SK-N-SH treated with all-trans-retinoic acid at 6 μM for 48 hours (cell line): ENCODE measurements at regions not wholly inside any gene's neighbourhood (a gene's known extent, or its start where the extent isn't known, plus 50 kb on each side); places are given as distances from the start of the nearest gene placed in this dataset.

Source experiments
- ATAC-seq: fragments of 200-7000 bp; cut with Tn5 transposase; 3 replicates; pipeline ENCODE4 v1.9.1; 2020; ENCODE audit warnings: mild to moderate bottlenecking, moderate library complexity
- BACH2 ChIP-seq: fragments of 250-450 bp; sonication (Bioruptor Pico); IDR thresholded peaks from 2 replicates; pipeline ENCODE4 v1.9.0; 2021; ENCODE audit warnings: mild to moderate bottlenecking, borderline replicate concordance
- CSDC2 ChIP-seq: fragments of 250-450 bp; sonication (Bioruptor Pico); IDR thresholded peaks from 2 replicates; pipeline ENCODE4 v1.5.0; 2020; ENCODE audit warnings: mild to moderate bottlenecking, moderate library complexity
- ESRRG ChIP-seq: fragments of 250-450 bp; sonication (Bioruptor Pico); IDR thresholded peaks from 2 replicates; pipeline ENCODE4 v1.6.1; 2021; ENCODE audit warnings: mild to moderate bottlenecking
- GLIS3 ChIP-seq: fragments of 250-450 bp; sonication (Bioruptor Pico); IDR thresholded peaks from 2 replicates; pipeline ENCODE4 v1.5.0; 2020; ENCODE audit warnings: mild to moderate bottlenecking, moderate library complexity
- ISL1 ChIP-seq: fragments of 250-450 bp; sonication (Bioruptor Pico); IDR thresholded peaks from 2 replicates; pipeline ENCODE4 v2.1.2; 2022; ENCODE audit warnings: mild to moderate bottlenecking, moderate library complexity
- OSR1 ChIP-seq: fragments of 250-450 bp; sonication (Bioruptor Pico); IDR thresholded peaks from 2 replicates; pipeline ENCODE4 v1.8.0; 2022; ENCODE audit warnings: moderate library complexity, mild to moderate bottlenecking, inconsistent platforms
- PPARA ChIP-seq: fragments of 250-450 bp; sonication (Bioruptor Pico); IDR thresholded peaks from 2 replicates; pipeline ENCODE4 v1.5.0; 2020; ENCODE audit warnings: mild to moderate bottlenecking, borderline replicate concordance
- RARB ChIP-seq: fragments of 250-450 bp; sonication (Bioruptor Pico); IDR thresholded peaks from 2 replicates; pipeline ENCODE4 v1.8.0; 2021; ENCODE audit warnings: mild to moderate bottlenecking, moderate library complexity
- SNAI2 ChIP-seq: fragments of 250-450 bp; sonication (Bioruptor Pico); IDR thresholded peaks from 2 replicates; pipeline ENCODE4 v1.5.0; 2020; ENCODE audit warnings: mild to moderate bottlenecking, moderate library complexity
- TCF4 ChIP-seq: fragments of 250-450 bp; sonication (Bioruptor Pico); IDR thresholded peaks from 2 replicates; pipeline ENCODE4 v1.8.0; 2021; ENCODE audit warnings: mild to moderate bottlenecking, moderate library complexity, borderline replicate concordance
- ZC3H10 ChIP-seq: fragments of 250-450 bp; sonication (Bioruptor Pico); IDR thresholded peaks from 2 replicates; pipeline ENCODE4 v1.5.1; 2021; ENCODE audit warnings: mild to moderate bottlenecking, moderate library complexity
- ZFP30 ChIP-seq: fragments of 450-650 bp; formaldehyde crosslinking; IDR thresholded peaks from 2 replicates; pipeline ENCODE4 v1.5.0; 2022; ENCODE audit warnings: mild to moderate bottlenecking, moderate library complexity
- ZNF565 ChIP-seq: fragments of 450-650 bp; formaldehyde crosslinking; conservative IDR thresholded peaks from 2 replicates; pipeline ENCODE4 v1.5.0; 2020; ENCODE audit warnings: low read depth, mild to moderate bottlenecking, moderate library complexity
- ZNF70 ChIP-seq: fragments of 450-650 bp; formaldehyde crosslinking; IDR thresholded peaks from 2 replicates; pipeline ENCODE4 v1.5.0; 2020; ENCODE audit warnings: mild to moderate bottlenecking, moderate library complexity
- ZNF8 ChIP-seq: fragments of 450-650 bp; formaldehyde crosslinking; IDR thresholded peaks from 2 replicates; pipeline ENCODE4 v1.5.0; 2020; ENCODE audit warnings: mild to moderate bottlenecking, moderate library complexity
- TF ChIP-seq, protein P1 (sequence below): fragments of 250-450 bp; sonication (Bioruptor Pico); IDR thresholded peaks from 2 replicates; pipeline ENCODE4 v1.5.1; 2020; ENCODE audit warnings: low read depth, mild to moderate bottlenecking, moderate library complexity
- TF ChIP-seq, protein P2 (sequence below): fragments of 250-450 bp; sonication (Bioruptor Pico); IDR thresholded peaks from 2 replicates; pipeline ENCODE4 v1.8.0; 2021; ENCODE audit warnings: low read depth, mild to moderate bottlenecking, moderate library complexity, borderline replicate concordance
- TF ChIP-seq, protein P3 (sequence below): fragments of 250-450 bp; sonication (Bioruptor Pico); IDR thresholded peaks from 2 replicates; pipeline ENCODE4 v1.8.0; 2020; ENCODE audit warnings: mild to moderate bottlenecking, moderate library complexity, borderline replicate concordance
- TF ChIP-seq, protein P4 (sequence below): fragments of 250-450 bp; sonication (Bioruptor Pico); IDR thresholded peaks from 2 replicates; pipeline ENCODE4 v1.5.1; 2021; ENCODE audit warnings: mild to moderate bottlenecking, moderate library complexity
- TF ChIP-seq, protein P5 (sequence below): fragments of 250-450 bp; sonication (Bioruptor Pico); IDR thresholded peaks from 2 replicates; pipeline ENCODE4 v1.5.0; 2020; ENCODE audit warnings: mild to moderate bottlenecking, moderate library complexity

DNA sequence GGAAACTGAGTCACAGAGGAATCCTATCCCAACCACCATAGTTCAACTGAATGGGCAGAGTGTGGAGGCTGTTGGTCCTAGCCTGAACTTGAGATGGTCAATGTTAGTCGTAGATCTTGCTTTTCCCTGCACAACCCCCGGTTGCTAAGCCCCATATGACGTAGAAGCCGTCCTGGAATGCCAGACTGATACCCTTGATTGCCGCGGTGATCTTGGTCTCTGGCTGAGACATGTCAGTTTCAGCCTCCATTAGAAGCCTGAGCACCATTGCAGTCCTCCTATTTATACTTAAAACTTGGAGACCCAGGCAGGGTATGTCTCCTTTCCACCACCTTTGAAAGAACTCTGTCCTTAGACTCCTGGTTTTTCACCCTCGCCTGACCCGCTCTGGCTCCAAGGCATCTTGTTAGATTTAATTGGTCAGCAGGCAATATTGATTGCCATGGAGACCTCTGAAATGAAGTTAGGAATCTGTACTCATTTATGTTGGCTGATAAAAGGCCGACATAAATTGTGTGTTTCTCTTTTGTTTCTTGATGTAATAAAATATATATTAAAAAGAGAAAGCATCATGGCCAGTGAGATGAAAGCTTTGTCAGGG lies 53.4 kb downstream of the RPLP1 start:
- no peak for ATAC-seq

DNA sequence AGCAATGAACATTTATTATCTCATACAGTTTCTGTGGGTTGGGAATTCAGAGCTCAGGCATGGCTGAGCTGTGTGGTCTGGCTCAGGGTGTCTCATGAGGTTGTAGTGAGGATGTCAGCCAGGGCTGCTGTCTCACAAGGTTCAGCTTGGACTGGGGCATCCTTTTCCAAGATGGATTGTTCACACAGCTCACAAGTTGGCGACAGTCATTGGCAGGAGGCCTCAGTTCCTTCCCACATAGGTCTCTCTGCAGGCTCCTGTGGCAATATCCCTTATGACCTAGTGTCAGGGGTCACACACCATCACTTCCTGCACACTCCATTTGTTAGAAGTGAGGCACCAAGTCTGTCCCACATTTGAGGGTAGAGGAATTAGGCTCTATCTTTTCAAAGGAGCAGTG lies 56.0 kb downstream of the RPLP1 start:
- no peak for ATAC-seq
- no peak for TF ChIP-seq ZNF70 (CRISPR knock-in tag)
- no peak for TF ChIP-seq ZNF8 (CRISPR knock-in tag)
- no peak for TF ChIP-seq GLIS3 (CRISPR knock-in tag)
- TF ChIP-seq, protein P1, sequence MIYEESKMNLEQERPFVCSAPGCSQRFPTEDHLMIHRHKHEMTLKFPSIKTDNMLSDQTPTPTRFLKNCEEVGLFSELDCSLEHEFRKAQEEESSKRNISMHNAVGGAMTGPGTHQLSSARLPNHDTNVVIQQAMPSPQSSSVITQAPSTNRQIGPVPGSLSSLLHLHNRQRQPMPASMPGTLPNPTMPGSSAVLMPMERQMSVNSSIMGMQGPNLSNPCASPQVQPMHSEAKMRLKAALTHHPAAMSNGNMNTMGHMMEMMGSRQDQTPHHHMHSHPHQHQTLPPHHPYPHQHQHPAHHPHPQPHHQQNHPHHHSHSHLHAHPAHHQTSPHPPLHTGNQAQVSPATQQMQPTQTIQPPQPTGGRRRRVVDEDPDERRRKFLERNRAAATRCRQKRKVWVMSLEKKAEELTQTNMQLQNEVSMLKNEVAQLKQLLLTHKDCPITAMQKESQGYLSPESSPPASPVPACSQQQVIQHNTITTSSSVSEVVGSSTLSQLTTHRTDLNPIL (CRISPR knock-in tag): no peak
- no peak for TF ChIP-seq TCF4 (CRISPR knock-in tag)
- no peak for TF ChIP-seq RARB (CRISPR knock-in tag)
- TF ChIP-seq OSR1: no peak
- TF ChIP-seq, protein P2, sequence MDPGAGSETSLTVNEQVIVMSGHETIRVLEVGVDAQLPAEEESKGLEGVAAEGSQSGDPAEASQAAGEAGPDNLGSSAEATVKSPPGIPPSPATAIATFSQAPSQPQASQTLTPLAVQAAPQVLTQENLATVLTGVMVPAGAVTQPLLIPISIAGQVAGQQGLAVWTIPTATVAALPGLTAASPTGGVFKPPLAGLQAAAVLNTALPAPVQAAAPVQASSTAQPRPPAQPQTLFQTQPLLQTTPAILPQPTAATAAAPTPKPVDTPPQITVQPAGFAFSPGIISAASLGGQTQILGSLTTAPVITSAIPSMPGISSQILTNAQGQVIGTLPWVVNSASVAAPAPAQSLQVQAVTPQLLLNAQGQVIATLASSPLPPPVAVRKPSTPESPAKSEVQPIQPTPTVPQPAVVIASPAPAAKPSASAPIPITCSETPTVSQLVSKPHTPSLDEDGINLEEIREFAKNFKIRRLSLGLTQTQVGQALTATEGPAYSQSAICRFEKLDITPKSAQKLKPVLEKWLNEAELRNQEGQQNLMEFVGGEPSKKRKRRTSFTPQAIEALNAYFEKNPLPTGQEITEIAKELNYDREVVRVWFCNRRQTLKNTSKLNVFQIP (CRISPR knock-in tag): no peak
- TF ChIP-seq, protein P3, sequence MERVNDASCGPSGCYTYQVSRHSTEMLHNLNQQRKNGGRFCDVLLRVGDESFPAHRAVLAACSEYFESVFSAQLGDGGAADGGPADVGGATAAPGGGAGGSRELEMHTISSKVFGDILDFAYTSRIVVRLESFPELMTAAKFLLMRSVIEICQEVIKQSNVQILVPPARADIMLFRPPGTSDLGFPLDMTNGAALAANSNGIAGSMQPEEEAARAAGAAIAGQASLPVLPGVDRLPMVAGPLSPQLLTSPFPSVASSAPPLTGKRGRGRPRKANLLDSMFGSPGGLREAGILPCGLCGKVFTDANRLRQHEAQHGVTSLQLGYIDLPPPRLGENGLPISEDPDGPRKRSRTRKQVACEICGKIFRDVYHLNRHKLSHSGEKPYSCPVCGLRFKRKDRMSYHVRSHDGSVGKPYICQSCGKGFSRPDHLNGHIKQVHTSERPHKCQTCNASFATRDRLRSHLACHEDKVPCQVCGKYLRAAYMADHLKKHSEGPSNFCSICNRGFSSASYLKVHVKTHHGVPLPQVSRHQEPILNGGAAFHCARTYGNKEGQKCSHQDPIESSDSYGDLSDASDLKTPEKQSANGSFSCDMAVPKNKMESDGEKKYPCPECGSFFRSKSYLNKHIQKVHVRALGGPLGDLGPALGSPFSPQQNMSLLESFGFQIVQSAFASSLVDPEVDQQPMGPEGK (CRISPR knock-in tag): no peak
- no peak for TF ChIP-seq ZFP30 (CRISPR knock-in tag)
- TF ChIP-seq ZC3H10 (CRISPR knock-in tag): no peak
- TF ChIP-seq, protein P4, sequence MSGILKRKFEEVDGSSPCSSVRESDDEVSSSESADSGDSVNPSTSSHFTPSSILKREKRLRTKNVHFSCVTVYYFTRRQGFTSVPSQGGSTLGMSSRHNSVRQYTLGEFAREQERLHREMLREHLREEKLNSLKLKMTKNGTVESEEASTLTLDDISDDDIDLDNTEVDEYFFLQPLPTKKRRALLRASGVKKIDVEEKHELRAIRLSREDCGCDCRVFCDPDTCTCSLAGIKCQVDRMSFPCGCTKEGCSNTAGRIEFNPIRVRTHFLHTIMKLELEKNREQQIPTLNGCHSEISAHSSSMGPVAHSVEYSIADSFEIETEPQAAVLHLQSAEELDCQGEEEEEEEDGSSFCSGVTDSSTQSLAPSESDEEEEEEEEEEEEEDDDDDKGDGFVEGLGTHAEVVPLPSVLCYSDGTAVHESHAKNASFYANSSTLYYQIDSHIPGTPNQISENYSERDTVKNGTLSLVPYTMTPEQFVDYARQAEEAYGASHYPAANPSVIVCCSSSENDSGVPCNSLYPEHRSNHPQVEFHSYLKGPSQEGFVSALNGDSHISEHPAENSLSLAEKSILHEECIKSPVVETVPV (CRISPR knock-in tag): no peak
- TF ChIP-seq, protein P5, sequence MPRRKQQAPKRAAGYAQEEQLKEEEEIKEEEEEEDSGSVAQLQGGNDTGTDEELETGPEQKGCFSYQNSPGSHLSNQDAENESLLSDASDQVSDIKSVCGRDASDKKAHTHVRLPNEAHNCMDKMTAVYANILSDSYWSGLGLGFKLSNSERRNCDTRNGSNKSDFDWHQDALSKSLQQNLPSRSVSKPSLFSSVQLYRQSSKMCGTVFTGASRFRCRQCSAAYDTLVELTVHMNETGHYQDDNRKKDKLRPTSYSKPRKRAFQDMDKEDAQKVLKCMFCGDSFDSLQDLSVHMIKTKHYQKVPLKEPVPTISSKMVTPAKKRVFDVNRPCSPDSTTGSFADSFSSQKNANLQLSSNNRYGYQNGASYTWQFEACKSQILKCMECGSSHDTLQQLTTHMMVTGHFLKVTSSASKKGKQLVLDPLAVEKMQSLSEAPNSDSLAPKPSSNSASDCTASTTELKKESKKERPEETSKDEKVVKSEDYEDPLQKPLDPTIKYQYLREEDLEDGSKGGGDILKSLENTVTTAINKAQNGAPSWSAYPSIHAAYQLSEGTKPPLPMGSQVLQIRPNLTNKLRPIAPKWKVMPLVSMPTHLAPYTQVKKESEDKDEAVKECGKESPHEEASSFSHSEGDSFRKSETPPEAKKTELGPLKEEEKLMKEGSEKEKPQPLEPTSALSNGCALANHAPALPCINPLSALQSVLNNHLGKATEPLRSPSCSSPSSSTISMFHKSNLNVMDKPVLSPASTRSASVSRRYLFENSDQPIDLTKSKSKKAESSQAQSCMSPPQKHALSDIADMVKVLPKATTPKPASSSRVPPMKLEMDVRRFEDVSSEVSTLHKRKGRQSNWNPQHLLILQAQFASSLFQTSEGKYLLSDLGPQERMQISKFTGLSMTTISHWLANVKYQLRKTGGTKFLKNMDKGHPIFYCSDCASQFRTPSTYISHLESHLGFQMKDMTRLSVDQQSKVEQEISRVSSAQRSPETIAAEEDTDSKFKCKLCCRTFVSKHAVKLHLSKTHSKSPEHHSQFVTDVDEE (CRISPR knock-in tag): no peak
- no peak for TF ChIP-seq ZNF565 (CRISPR knock-in tag)
- TF ChIP-seq PPARA (CRISPR knock-in tag): no peak

More for the DNA sequence above, 53.4 kb downstream of the RPLP1 start:
- no peak for TF ChIP-seq OSR1
- no peak for TF ChIP-seq GLIS3 (CRISPR knock-in tag)
- TF ChIP-seq RARB (CRISPR knock-in tag): no peak
- no peak for TF ChIP-seq ZNF565 (CRISPR knock-in tag)
- no peak for TF ChIP-seq SNAI2 (CRISPR knock-in tag)
- TF ChIP-seq ISL1 (CRISPR knock-in tag): no peak
- TF ChIP-seq, protein P4 (CRISPR knock-in tag): no peak
- TF ChIP-seq BACH2 (CRISPR knock-in tag): no peak
- TF ChIP-seq PPARA (CRISPR knock-in tag): no peak
- no peak for TF ChIP-seq ZC3H10 (CRISPR knock-in tag)
- no peak for TF ChIP-seq ESRRG (CRISPR knock-in tag)
- no peak for TF ChIP-seq CSDC2 (CRISPR knock-in tag)
